HUES6 (cell line): ENCODE measurements at regions not wholly inside any gene's neighbourhood (a gene's known extent, or its start where the extent isn't known, plus 50 kb on each side); places are given as distances from the start of the nearest gene placed in this dataset.

Experiments used
- H3K27ac ChIP-seq: 2 replicates; pipeline ENCODE4 v1.7.0; 2013; ENCODE audit warnings: low read depth, mild to moderate bottlenecking, low read length, inconsistent platforms
- H3K27me3 ChIP-seq: 2 replicates; pipeline ENCODE4 v1.6.1; 2013; ENCODE audit warnings: low read length; ENCODE audit not compliant: control insufficient read depth, insufficient read depth
- H3K36me3 ChIP-seq: 2 replicates; pipeline ENCODE4 v1.6.1; 2013; ENCODE audit warnings: low read length; ENCODE audit not compliant: control insufficient read depth, insufficient read depth
- H3K4me1 ChIP-seq: 2 replicates; pipeline ENCODE4 v1.6.1; 2013; ENCODE audit warnings: low read length; ENCODE audit not compliant: control insufficient read depth, insufficient read depth
- H3K4me3 ChIP-seq: 2 replicates; pipeline ENCODE4 v1.5.1; 2013; ENCODE audit warnings: low read depth, low read length
- H3K9ac ChIP-seq: one replicate; pipeline ENCODE4 v1.6.1; 2013; ENCODE audit warnings: mild to moderate bottlenecking, low read length
- H3K9me3 ChIP-seq: 2 replicates; pipeline ENCODE4 v1.6.1; 2013; ENCODE audit warnings: low read depth, low read length; ENCODE audit not compliant: control insufficient read depth, insufficient read depth

DNA sequence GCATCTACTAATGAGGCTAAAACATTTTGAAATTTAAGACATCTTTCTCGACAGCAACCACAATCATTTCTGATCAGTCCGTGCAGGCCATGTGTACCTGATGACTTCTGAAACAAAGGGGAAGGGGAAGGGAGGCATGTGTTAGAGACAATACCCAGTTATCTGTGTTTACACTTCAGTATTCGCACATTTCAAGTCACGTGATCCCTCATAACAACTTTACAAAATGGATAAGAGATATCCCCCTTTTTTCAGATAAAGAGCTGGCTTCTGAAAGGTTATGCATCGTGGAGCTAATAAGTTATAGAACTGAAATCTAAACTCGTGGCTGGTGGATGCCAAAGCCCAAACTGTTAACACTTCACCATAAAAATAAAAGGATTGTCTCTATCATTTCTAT is 175.7 kb downstream of the CHRM3 start:
- Histone ChIP-seq H3K27ac (no peak overlapping the region), H3K9me3 (no peaks in the 10 kb centered on the region), H3K9ac (no peak overlapping the region), H3K27me3 (no peaks in the 10 kb centered on the region), H3K4me3 (no peak overlapping the region), H3K36me3 (no peaks in the 10 kb centered on the region), H3K4me1 (no peaks in the 10 kb centered on the region)

DNA sequence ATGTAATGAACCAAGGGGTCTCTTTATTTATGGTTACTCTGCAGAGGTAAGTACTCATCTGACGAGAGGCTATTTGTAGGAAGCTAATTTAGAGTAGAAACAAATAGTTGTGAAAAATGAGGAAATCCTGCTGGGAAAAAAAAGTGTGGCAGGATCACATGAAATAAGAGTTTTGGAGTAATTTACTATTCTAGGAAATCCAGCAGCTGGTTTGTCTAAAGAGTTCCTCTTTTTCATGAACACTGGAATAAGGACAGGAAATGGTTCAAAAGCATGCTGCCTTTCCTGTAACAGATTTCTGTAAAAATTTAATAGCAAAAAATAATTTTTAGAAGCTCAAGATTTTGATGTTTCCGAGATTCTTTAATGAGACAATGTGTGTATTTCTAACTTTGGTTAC is 177.3 kb downstream of the CHRM3 start:
- H3K4me3 ChIP-seq, result no peak overlapping the region
- H3K9ac ChIP-seq, result no peak overlapping the region

DNA sequence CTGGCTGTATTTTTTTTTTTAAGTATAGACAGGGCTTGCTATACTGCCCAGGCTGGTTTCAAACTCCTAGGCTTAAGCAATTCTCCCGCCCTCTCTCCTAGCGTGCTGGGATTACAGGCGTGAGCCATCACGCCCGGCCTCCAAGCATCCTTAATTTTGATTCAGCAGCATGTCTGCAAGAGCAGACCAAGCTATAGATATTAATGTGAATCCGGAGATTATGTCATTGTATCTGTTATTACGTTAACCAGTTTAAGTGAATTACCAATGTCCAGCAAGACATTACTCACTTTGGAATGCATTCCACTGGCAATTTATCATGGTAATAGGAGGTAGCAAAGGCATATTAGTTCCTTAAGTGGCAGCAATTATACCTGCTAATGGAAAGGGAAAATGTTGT is 179.7 kb downstream of the CHRM3 start:
- Histone ChIP-seq H3K27ac (no peak overlapping the region), H3K9ac (no peak overlapping the region), H3K4me1 (no peaks in the 10 kb centered on the region), H3K9me3 (no peaks in the 10 kb centered on the region), H3K4me3 (no peak overlapping the region), H3K36me3 (no peaks in the 10 kb centered on the region), H3K27me3 (no peaks in the 10 kb centered on the region)

More for the DNA sequence above, 177.3 kb downstream of the CHRM3 start:
- Histone ChIP-seq H3K27me3 (no peaks in the 10 kb centered on the region), H3K36me3 (no peaks in the 10 kb centered on the region), H3K27ac (no peak overlapping the region), H3K9me3 (no peaks in the 10 kb centered on the region), H3K4me1 (no peaks in the 10 kb centered on the region)

DNA sequence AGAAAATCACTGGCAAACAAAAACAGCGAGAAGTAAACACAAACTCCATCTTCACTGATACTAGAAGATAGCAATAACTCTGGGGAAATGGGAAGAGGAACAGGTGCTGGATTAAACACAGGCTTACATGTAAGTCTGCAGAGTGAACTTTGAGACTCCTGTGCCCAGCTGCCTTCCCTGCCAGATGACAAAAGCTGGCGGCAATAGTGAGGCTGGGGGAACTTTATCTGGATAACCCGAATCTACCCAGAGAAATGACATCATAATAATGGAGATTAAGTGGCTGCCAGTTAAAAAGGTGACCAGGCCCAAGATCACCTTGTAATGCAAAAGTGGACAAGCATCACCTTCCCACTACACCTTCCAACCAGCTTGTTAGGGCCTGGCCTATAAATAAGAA is 184.5 kb downstream of the CHRM3 start:
- H3K36me3 ChIP-seq, result no peaks in the 10 kb centered on the region
- no peaks in the 10 kb centered on the region for H3K27me3 ChIP-seq
- H3K9me3 ChIP-seq, result no peaks in the 10 kb centered on the region
- H3K9ac ChIP-seq, result no peak overlapping the region
- H3K27ac ChIP-seq, result no peak overlapping the region
- H3K4me3 ChIP-seq, result no peak overlapping the region
- H3K4me1 ChIP-seq, result no peaks in the 10 kb centered on the region

DNA sequence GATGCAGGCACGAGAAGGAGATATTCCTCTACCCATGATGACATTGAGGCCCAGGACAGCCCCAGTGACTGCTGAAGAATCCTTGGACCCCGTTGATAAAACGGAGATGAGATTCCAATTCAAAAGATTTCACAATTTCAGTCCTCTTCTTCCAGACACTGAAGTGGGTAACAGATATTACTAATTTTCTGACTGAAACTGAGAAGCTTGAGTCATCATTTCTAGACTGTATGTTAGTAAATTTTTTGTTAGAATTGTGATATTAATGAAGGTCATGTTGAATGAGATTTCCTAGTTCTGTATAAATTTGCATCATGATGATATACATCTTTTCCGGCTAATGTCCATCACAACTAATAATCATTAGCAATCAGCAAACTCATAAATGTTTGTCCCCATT is 185.8 kb downstream of the CHRM3 start:
- H3K4me3 ChIP-seq, result no peak overlapping the region
- H3K27ac ChIP-seq, result no peak overlapping the region
- no peaks in the 10 kb centered on the region for H3K36me3 ChIP-seq
- no peaks in the 10 kb centered on the region for H3K27me3 ChIP-seq
- no peak overlapping the region for H3K9ac ChIP-seq
- no peaks in the 10 kb centered on the region for H3K4me1 ChIP-seq
- H3K9me3 ChIP-seq, result no peaks in the 10 kb centered on the region

DNA sequence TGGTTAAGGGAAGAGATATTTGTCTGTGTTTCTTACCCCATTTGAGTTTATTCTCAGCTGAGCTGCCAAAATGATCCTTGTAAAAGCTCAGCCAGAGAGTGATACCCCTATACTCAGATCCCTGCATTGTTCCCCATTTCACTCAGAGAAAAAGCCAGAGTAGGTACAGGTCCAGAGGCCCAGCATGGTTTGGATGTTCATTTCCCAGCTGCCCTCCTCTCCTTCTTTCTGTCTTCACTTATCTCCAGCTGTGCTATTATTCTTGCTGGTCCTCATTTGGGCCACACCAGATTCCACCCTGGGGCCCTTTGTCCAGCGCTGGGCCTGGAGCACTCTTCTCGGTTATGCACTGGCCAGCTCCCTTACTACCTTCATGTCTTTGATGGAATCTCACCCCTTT is 187.7 kb downstream of the CHRM3 start:
- Histone ChIP-seq H3K4me1 (no peaks in the 10 kb centered on the region), H3K9me3 (no peaks in the 10 kb centered on the region), H3K9ac (no peak overlapping the region), H3K27me3 (no peaks in the 10 kb centered on the region), H3K27ac (no peak overlapping the region), H3K4me3 (no peak overlapping the region), H3K36me3 (no peaks in the 10 kb centered on the region)

DNA sequence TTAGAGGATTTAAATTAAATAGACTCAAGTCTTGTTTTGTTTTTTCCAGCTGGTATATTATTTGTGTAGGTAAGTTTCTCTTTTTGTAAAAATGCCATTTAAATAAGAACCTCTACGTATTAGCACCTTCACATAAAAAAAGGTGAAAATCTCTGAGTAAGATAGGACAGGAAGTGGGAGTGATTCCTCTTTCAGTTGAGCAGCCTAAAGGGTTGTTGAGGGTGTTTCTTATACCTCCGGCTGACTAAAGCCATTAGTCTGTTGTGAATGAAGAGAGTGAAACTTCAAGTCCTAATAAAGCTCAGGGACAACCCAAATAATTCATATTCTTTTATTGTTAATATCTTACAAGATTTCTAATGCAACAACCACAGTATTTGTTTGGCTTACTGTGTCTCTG is 188.7 kb downstream of the CHRM3 start:
- Histone ChIP-seq H3K4me3 (no peak overlapping the region), H3K27me3 (no peaks in the 10 kb centered on the region), H3K27ac (no peak overlapping the region)

DNA sequence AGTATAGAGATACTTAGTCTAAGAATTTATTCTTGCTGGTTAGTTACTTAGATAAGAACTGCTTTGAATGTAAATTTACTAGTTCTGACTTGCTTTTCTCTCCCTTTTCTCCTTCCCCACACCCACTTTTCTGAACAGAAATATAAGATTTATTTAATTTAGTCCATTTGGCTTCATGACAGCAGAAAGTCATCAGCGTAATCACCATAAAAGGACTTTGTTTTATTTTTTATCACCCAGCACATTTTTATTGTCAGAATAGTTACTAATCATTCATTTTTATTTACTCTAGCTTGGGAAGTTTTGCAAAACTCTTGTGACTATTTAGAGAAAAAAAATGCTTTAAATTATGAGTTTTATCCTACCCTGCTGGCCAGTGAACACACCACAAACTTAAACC is 197.2 kb downstream of the CHRM3 start:
- no peaks in the 10 kb centered on the region for H3K4me1 ChIP-seq

More for the DNA sequence above, 188.7 kb downstream of the CHRM3 start:
- H3K4me1 ChIP-seq, result no peaks in the 10 kb centered on the region
- H3K9ac ChIP-seq, result no peak overlapping the region
- no peaks in the 10 kb centered on the region for H3K9me3 ChIP-seq
- no peaks in the 10 kb centered on the region for H3K36me3 ChIP-seq

DNA sequence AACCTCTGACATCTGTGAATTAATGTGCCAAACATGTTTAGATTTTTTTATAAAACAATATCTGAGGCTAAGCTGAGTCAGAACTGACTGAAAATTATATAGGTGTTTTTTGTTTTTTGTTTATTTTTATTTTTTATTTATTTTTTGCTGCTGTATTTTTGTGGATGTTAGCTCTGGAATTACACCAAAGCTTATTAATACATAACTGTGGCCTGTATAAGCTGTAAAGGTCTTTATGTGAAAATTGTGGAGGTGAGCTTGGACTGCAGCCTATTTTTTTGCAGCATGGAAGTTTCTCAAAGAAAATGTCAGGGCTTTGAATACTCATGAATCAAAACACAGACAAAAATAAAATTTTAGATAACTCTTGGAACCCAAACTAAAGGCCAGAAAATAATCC is 199.8 kb downstream of the CHRM3 start:
- Histone ChIP-seq H3K9me3 (no peaks in the 10 kb centered on the region), H3K27me3 (no peaks in the 10 kb centered on the region), H3K4me1 (no peaks in the 10 kb centered on the region), H3K9ac (no peak overlapping the region), H3K27ac (no peak overlapping the region), H3K36me3 (no peaks in the 10 kb centered on the region), H3K4me3 (no peak overlapping the region)

More for the DNA sequence above, 197.2 kb downstream of the CHRM3 start:
- Histone ChIP-seq H3K9ac (no peak overlapping the region), H3K4me3 (no peak overlapping the region), H3K36me3 (no peaks in the 10 kb centered on the region), H3K27me3 (no peaks in the 10 kb centered on the region), H3K27ac (no peak overlapping the region), H3K9me3 (no peaks in the 10 kb centered on the region)

DNA sequence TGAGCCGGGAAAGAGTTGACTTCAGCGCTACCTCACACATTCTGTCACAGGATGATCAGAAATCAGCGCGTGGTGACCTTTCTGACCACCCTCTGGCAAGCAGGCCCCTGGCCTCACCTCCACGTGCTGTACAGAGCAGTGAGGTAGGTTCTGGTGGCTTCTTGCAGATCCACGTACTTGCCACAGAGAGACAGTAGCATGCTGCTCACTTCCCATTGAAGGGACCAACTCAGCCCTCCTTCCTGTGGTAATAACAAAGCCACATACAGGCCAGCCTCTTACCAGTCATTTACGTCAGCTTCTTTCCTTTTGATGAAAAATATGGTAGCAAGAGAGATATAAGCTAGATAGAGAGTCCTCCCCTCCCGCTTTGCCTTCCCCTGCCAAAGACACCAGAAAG is 200.7 kb downstream of the CHRM3 start:
- Histone ChIP-seq H3K9ac (no peak overlapping the region), H3K9me3 (no peaks in the 10 kb centered on the region), H3K36me3 (no peaks in the 10 kb centered on the region), H3K27me3 (no peaks in the 10 kb centered on the region), H3K4me1 (no peaks in the 10 kb centered on the region), H3K27ac (no peak overlapping the region), H3K4me3 (no peak overlapping the region)

DNA sequence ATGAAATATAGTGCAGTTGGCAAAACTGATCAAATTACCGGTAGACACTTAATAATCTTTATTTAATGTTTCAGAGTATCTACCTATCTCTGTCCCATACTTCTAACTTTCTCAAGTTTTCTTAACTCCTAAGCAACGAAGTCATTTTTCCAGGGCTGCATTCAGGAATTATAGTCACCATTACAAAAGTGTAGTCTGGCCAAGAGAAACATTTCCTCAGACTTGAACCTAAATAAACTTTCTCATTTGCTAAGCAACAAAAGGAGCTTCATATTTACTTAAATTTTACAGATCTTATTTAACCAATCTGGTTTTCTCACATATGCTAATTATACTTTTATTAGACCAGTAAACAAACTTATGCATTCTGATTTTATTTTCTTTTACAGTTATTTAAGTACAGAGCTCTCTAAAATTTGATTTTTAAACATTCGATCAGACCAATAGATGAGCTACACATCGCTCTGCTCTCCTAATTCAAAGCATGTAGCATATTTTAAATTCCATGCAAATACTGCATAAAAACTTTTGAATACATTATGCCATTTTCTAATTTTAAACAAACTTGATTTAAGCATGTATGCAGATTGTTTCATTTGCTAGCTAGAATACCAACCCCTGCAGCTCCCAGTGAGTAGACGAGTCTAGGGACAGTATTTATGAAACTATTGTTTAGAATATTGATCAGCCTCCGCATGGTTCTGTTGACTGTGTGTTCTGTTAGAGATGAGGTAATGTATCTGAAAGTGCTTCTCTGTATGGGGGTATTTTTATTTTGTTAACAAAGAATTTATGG is 201.4 kb downstream of the CHRM3 start:
- Histone ChIP-seq H3K4me1 (no peaks in the 10 kb centered on the region), H3K9me3 (no peaks in the 10 kb centered on the region), H3K4me3 (no peak overlapping the region), H3K9ac (no peak overlapping the region), H3K27me3 (no peaks in the 10 kb centered on the region), H3K27ac (no peak overlapping the region), H3K36me3 (no peaks in the 10 kb centered on the region)
